Middle frontal gyrus (tissue), 1 donor: ENCODE measurements at regions not wholly inside any gene's neighbourhood (a gene's known extent, or its start where the extent isn't known, plus 50 kb on each side); places are given as distances from the start of the nearest gene placed in this dataset.
"Not testable (repeated sequence)": the region's sequence is repeated elsewhere in the genome, so short reads cannot be mapped to it uniquely, and the experiment has no call there.

Experiments
- DNase-seq: peaks from one replicate; pipeline ENCODE4 v3.0.0-alpha.2; 2015; ENCODE audit warnings: low spot score; ENCODE audit errors: extremely low spot score

DNA sequence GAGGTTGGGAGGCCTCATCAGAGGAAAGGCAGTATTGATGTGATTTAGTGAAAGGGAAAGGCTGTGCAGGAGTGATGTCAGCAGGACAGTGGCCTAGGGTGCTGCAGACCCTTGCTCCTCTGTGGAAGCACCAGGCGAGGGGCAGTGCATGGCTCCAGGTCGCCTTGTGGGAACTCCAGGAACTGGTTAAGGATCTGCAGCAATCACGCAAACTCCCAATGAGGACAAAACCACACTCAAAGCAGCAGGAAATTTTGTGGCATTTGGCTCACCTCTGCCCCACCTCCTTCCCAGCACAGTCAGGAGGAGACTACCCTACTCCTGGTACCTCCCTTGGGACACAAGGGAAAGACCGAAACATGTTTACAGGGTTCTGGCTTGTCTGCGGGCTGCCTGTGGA, 251.5 kb downstream of the GADD45G start:
- not testable (repeated sequence) for DNase-seq

DNA sequence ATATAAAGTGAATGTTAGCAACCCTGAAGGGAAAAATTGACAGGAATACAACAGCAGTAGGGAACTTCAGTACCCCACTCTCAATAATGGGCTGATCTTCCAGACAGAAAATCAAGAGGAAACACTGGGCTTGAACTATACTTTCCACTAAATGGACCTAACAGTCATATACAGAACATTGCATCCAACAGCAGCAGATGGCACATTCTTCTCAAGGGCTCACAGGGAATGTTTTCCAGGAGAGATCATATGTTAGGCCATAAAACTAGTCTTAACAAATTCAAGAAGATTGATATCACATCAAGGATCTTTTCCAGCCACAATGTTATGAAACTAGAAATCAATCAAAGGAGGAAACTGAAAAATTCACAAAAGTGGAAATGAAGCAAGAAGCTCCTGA, 252.1 kb downstream of the GADD45G start:
- not testable (repeated sequence) for DNase-seq

GRCh38 chr9:89859842-89860241, 255.0 kb downstream of the GADD45G start:
- not testable (repeated sequence) for DNase-seq

DNA sequence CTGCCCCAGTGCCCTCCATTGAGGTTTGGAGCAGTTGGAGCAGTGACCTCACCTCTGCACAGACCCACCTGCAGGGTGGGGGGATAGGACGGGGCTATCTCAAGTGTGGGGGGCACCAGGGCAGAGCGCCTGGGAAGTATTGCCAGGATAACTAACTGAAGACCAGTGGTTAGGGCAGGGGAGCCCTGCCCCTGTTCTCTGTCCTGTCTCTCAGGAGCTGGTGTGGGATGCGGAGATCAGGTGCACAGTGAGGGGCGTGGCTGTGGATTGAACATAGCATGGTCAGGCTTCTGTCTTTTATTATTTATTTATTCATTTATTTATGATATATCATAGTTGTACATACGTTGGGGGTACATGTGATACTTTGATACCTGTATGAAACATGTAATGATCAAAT, 256.6 kb downstream of the GADD45G start:
- not testable (repeated sequence) for DNase-seq

GRCh38 chr9:89862316-89862715, 257.5 kb downstream of the GADD45G start:
- no peak for DNase-seq

DNA sequence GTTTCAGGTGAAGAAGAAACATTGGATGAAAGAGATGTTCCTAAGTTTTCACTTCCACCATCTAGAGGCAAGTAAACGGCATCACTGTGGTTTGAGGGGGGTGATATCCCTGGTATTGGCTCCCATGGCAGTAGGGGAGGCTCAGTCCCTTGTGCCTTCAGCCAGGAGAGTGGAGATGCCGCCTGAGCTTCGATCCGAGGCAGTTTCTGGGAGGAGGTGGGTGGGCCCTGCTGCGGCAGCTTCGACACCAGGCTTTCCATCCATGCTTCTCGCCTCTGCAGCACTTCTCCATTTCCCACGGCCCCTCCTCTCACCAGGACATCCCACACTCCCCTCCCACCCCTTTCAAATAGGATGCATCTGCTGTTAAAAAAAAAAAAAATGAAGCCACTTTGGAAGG, 258.3 kb downstream of the GADD45G start:
- DNase-seq, result no peak

DNA sequence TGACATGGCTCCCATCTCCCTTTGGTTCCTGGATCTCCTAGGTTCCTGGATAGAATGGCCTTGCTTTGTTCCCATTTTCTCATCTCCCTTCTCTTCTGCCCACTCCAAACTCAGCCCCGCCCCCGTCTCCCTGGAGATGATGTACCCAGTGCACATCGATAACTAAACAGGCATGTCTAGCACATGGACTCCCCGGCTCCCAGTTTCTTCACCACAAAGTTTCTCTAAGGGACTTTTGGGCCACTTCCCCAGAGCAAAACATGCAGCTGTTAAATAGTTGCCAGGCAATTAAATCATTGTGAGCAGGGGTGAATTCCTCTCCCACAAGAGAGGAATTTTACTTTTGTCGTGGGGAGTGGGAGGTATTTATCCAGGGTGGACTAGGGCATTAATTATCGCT, 259.0 kb downstream of the GADD45G start:
- no peak for DNase-seq

DNA sequence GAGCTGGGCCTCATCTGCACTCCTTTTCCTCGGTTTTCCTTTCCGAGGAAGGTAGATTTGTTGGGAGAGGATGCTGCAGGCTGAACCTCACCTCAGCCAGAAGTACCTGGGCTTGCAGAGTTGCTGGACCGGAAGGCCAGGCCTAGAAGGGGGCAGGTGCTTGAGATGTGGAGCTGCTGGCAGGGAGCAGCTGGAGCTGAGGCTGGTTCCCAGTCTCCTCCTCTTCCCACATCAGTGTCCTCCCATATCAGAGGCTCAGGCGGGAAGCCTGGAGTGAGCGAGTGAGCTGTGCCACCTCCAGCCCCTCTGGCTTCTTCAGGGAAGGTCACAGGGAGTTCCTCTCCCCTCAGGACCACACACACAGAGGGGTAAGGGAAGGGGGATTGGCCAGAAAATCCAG, 259.4 kb downstream of the GADD45G start:
- no peak for DNase-seq

DNA sequence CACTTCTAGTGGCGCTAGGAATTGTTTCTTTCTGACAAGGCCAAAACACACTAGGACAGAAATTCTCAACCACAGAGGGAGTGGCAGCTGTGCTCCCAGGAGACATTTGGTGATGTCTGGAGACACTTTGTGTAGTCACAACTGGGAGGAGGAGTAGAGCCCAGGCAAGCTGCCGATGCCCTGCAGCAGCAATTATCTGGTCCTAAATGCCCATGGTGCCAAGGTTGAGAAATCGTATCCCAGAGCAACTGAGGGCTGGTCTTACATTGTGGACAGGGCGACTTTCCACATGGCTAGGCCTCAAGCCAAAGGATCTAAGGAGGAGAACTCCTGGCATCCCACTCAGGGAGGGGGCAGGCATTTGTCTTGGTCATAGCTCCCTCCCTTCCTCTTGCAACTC, 259.9 kb downstream of the GADD45G start:
- DNase-seq, result no peak

DNA sequence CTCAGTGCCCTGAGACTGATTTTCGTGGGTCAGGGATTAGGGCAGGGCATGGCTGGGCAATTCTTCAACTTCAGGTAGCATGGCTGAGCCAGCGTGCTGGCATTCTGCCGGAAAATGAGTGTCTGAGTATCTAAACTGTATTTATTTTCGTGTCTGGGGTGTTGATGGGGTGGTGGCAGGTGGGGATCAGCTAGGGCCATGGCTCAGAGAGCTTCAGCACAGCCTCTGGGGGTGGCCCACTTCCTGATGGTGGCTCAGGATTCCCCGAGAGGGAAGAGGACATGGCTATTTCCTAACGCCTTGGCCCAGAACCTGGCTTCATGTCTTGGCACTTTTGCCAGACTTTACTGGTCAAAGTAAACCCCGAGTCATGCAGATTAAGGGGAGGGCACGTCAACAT, 260.5 kb downstream of the GADD45G start:
- DNase-seq, result no peak

DNA sequence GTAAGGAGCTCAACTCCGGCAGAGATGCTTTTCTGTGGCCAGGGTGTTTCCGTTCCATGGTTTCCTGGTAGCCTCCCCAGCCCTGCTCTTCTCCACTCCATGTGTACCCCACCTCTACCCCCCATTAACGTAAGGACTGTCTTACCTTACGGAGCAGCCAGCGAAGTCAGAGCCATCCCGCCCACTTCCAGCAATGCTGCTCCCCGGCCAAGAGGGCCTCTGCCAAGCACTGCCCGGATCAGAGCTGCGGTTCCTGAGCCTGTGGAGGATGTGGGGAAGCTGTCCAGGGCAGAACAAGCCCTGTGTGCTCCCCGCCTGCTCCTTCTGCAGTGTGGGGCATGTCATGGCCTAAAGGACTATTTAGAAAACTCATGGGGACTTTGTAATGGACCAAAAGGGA, 261.2 kb downstream of the GADD45G start:
- no peak for DNase-seq

GRCh38 chr9:89866701-89867100, 261.9 kb downstream of the GADD45G start:
- no peak for DNase-seq

- DNase-seq, result no peak
Measured at GRCh38 chr9:89868100-89868499, 263.3 kb downstream of the GADD45G start.

DNA sequence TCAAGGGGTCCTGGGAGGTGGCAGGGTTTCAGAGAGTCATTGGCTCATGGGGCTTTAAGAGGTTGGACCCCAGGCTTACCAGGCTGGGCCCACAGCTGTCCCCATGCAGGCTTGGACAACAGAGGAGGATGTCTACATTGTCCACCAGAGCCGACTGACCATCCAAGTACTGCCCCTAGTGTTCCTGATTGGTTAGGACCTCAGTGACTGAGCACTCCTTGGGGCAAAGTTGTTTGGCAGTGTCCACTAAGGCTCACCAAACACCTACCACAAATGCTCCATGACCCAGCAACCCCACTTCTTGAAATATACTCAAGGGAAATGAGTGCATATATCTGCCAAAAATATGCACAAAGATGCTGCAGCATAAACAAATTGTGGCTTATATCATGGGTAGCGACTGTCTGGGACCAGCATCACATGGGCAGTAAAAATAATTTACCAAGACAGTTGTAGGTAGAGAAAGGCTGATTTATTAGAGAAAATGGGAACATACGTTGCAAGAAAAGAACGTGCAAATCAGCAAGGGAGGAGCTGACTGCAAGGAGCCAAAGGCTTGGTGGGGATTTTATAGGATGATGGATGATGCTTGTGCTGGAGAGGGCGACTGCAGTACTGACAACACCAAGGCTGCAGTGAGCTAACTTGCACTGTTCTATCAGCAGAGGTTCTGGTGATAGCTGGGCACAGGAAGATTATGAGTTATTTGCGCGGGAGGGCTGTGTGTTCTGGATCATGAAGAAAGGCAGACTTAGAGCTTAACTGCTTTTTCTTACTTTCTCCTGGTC, 265.2 kb downstream of the GADD45G start:
- DNase-seq, result no peak

- no peak for DNase-seq
Measured at GRCh38 chr9:89871871-89872331, 267.1 kb downstream of the GADD45G start.

- no peak for DNase-seq
Measured at GRCh38 chr9:89872426-89872912, 267.7 kb downstream of the GADD45G start.

- no peak for DNase-seq
Measured at GRCh38 chr9:89872913-89873707, 268.3 kb downstream of the GADD45G start.

DNA sequence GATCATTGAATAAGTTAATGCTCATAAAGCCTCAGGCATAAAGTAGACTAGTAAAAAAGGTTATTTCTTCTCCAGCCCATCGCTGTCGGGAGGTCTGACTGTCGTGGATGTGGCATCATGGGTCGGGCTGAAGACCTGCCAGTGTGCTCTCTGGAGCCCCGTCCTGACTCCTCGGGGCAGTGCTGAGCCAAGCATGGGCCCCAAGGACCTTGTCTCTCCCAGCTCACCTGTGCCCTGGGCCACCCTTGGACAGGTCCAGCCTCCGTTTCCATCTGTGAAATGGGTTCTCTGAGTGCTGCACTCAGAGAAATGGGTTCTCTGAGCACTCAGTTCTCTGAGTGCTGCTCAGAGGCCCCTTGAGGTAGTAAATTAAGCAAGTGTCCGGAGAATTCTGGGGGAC, 269.0 kb downstream of the GADD45G start:
- DNase-seq, result no peak

- no peak for DNase-seq
Measured at GRCh38 chr9:89874351-89875321, 269.8 kb downstream of the GADD45G start.

- DNase-seq, result no peak
Measured at GRCh38 chr9:89877051-89878002, 272.5 kb downstream of the GADD45G start.
